GM23338 (cell line): ENCODE measurements at regions not wholly inside any gene's neighbourhood (a gene's known extent, or its start where the extent isn't known, plus 50 kb on each side); places are given as distances from the start of the nearest gene placed in this dataset.

ENCODE experiments used
- ATAC-seq: fragments of 200-7000 bp; cut with Tn5 transposase; 3 replicates; pipeline ENCODE4 v1.9.1; 2020
- DNase-seq: peaks from one replicate; pipeline ENCODE4 v3.0.0-alpha.2; 2015; ENCODE audit warnings: low spot score
- H2AFZ ChIP-seq: fragments of 200-600 bp; sonication (generic); 2 replicates; pipeline ENCODE4 v1.8.0; 2016; ENCODE audit warnings: antibody characterized with exemption, mild to moderate bottlenecking, moderate library complexity
- H3F3A ChIP-seq: fragments of 200-600 bp; sonication (generic); replicated peaks from 2 replicates; pipeline ENCODE4 v1.8.0; 2017; ENCODE audit warnings: antibody characterized with exemption, mixed run types, low read depth
- H3K27ac ChIP-seq: fragments of 200-600 bp; sonication (generic); 2 replicates; pipeline ENCODE4 v1.6.1; 2016; ENCODE audit warnings: low read depth
- H3K27me3 ChIP-seq: fragments of 200-600 bp; sonication (generic); 2 replicates; pipeline ENCODE4 v1.8.0; 2016; ENCODE audit warnings: mild to moderate bottlenecking, mixed run types, moderate library complexity; ENCODE audit not compliant: insufficient read depth
- H3K36me3 ChIP-seq: fragments of 200-600 bp; sonication (generic); 2 replicates; pipeline ENCODE4 v1.8.0; 2016; ENCODE audit warnings: mild to moderate bottlenecking; ENCODE audit not compliant: insufficient read depth
- H3K4me1 ChIP-seq: fragments of 200-600 bp; sonication (generic); 2 replicates; pipeline ENCODE4 v1.8.0; 2016; ENCODE audit warnings: mild to moderate bottlenecking, moderate library complexity; ENCODE audit not compliant: insufficient read depth
- H3K4me2 ChIP-seq: fragments of 200-600 bp; sonication (generic); 2 replicates; pipeline ENCODE4 v1.7.1; 2017; ENCODE audit warnings: mixed run types
- H3K4me3 ChIP-seq: fragments of 200-600 bp; sonication (generic); 2 replicates; pipeline ENCODE4 v1.6.1; 2016; ENCODE audit warnings: mixed run types
- H3K79me2 ChIP-seq: fragments of 200-600 bp; sonication (generic); replicated peaks from 2 replicates; pipeline ENCODE4 v1.8.0; 2017; ENCODE audit warnings: mild to moderate bottlenecking; ENCODE audit not compliant: insufficient read depth
- H3K9me2 ChIP-seq: fragments of 200-600 bp; sonication (generic); 2 replicates; pipeline ENCODE4 v1.8.0; 2017; ENCODE audit not compliant: insufficient read depth
- H4K20me1 ChIP-seq: fragments of 200-600 bp; sonication (generic); replicated peaks from 2 replicates; pipeline ENCODE4 v1.8.0; 2017; ENCODE audit warnings: mild to moderate bottlenecking; ENCODE audit not compliant: insufficient read depth
- H3K27ac Mint-ChIP-seq: 2 replicates; pipeline ENCODE4 v1.8.0; 2020; ENCODE audit warnings: inconsistent platforms, mild to moderate bottlenecking, moderate library complexity, mixed read lengths
- H3K27me3 Mint-ChIP-seq: 3 replicates; pipeline ENCODE4 v1.8.0; 2022; ENCODE audit warnings: low read depth, mild to moderate bottlenecking, moderate library complexity, mixed read lengths, inconsistent platforms; ENCODE audit not compliant: insufficient read depth, poor library complexity
- H3K36me3 Mint-ChIP-seq: 3 replicates; pipeline ENCODE4 v1.8.0; 2021; ENCODE audit warnings: low read depth, mild to moderate bottlenecking, inconsistent platforms, moderate library complexity, mixed read lengths
- H3K4me1 Mint-ChIP-seq: 3 replicates; pipeline ENCODE4 v1.8.0; 2020; ENCODE audit warnings: mild to moderate bottlenecking, inconsistent platforms, mixed read lengths
- H3K4me3 Mint-ChIP-seq: 3 replicates; pipeline ENCODE4 v1.8.0; 2021; ENCODE audit warnings: moderate library complexity, mild to moderate bottlenecking, inconsistent platforms, mixed read lengths
- H3K9me3 Mint-ChIP-seq: 3 replicates; pipeline ENCODE4 v1.8.0; 2020; ENCODE audit warnings: moderate library complexity, mild to moderate bottlenecking, inconsistent platforms, mixed read lengths
- CTCF ChIP-seq, 2 experiments: fragments of 200-600 bp in 1 of 2; sonication (generic) in 1 of 2; conservative IDR thresholded peaks; 2 replicates each; pipeline versions ENCODE4 v1.5.1 to v1.6.1; 2016 to 2017; ENCODE audit warnings: antibody characterized with exemption in 2 of 2, low read depth in 2 of 2, mild to moderate bottlenecking in 2 of 2, moderate library complexity in 1 of 2
- ETS1 ChIP-seq: IDR thresholded peaks from 2 replicates; pipeline ENCODE4 v1.6.1; 2016; ENCODE audit warnings: antibody characterized with exemption

DNA sequence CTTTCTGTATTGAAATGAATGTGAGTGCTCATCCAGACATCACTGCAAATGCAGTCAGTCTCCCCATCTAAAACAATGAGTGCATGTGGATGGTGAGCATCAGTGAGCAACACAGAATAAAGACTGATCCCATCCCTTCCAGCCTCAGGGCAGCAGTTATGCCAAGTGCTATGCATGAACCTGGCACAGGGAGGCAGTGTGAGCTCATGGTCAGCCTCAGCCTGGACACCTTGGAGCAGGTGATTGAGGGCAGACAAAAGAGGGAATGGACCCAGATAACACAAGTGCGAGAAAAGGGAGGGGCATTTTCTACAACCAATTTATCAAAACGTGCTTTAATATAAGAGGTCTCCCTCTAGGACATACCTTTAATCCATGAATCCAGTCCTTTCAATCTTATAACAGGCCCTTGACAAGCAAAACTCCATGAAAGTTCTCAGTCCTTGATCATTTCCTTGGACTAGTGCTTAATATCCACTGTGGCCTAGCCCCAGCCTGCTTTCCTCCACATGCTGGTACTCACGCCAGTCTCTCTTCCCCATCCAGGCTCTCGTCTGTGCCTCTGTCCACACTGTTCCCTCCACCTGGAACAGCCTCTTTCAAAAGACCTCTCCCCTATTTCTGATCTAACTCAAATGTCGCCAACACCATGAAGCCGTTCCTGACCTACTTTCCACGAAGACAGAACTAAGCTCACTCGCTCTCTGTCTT is 50.5 kb upstream of the LRRC55 start:
- H3K27me3 Mint-ChIP-seq = no peaks in the 10 kb centered on the region
- Histone ChIP-seq H3F3A (no peaks in the 10 kb centered on the region), H3K4me3 (no peak overlapping the region), H3K36me3 (no peaks in the 10 kb centered on the region), H2AFZ (peak overlapping the region; percentile 88; the same call in 1 of the 2 replicates), H3K9me2 (peaks cover 10% of the 10 kb centered on the region; the same call in 1 of the 2 replicates), H3K4me2 (no peak overlapping the region), H3K4me1 (no peaks in the 10 kb centered on the region), H4K20me1 (no peaks in the 10 kb centered on the region), H3K79me2 (no peaks in the 10 kb centered on the region), H3K27ac (no peak overlapping the region), H3K27me3 (no peaks in the 10 kb centered on the region)
- ATAC-seq (peak; percentile 100), DNase-seq (peak; percentile 82)
- H3K4me3 Mint-ChIP-seq = no peak overlapping the region
- H3K27ac Mint-ChIP-seq = no peak overlapping the region
- no peaks in the 10 kb centered on the region for H3K36me3 Mint-ChIP-seq
- no peaks in the 10 kb centered on the region for H3K9me3 Mint-ChIP-seq
- H3K4me1 Mint-ChIP-seq = no peaks in the 10 kb centered on the region
- TF ChIP-seq CTCF (conservative IDR thresholded peaks at IDR 0.05; ENCODE audit: low read depth in 2 of 2) (peak; percentile 94 to 99), ETS1 (no peak)
